ENCODE measurements at regions not wholly inside any gene's neighbourhood (a gene's known extent, or its start where the extent isn't known, plus 50 kb on each side); places are given as distances from the start of the nearest gene placed in this dataset.

GRCh38 chr12:22802883-22803630, 178.1 kb downstream of the ETNK1 start:
- H3K27me3 ChIP-seq (ENCODE audit: control insufficient read depth, insufficient read depth, low read length), result no peaks in the 10 kb centered on the region
- no peaks in the 10 kb centered on the region for H3K4me1 ChIP-seq (ENCODE audit: control insufficient read depth, extremely low read depth, insufficient read depth, low read length)
- H3K36me3 ChIP-seq (ENCODE audit: control insufficient read depth, insufficient read depth, low read length), result no peaks in the 10 kb centered on the region
- no peak for DNase-seq (ENCODE audit: low read depth in 2 of 2)
- no peaks in the 10 kb centered on the region for H3K9me3 ChIP-seq (ENCODE audit: control insufficient read depth, insufficient read depth, low read depth, low read length)
- no peak overlapping the region for H3K27ac ChIP-seq (ENCODE audit: insufficient read depth, low read length)
- no peak overlapping the region for H3K4me2 ChIP-seq (ENCODE audit: extremely low read depth, insufficient read depth, low read length)
- H3K4me3 ChIP-seq (replicated peaks in 1 of 4; ENCODE audit: control extremely low read depth in 1 of 4, insufficient read depth in 1 of 4, low read depth in 3 of 4, low read length in 4 of 4), result no peak overlapping the region
- no peaks in the 10 kb centered on the region for H3K79me2 ChIP-seq (ENCODE audit: control insufficient read depth, insufficient read depth, low read length)
- H3K9ac ChIP-seq (ENCODE audit: insufficient read depth, low read length), result no peak overlapping the region
- TF ChIP-seq CTCF (conservative IDR thresholded peaks at IDR 0.05 in 1 of 2, IDR thresholded peaks at IDR 0.05 in 1 of 2; ENCODE audit: low read depth in 1 of 2, low read length in 2 of 2) (no peak), EZH2 (IDR thresholded peaks at IDR 0.05; ENCODE audit: low read length, missing control alignments) (no peak)
- H2AFZ ChIP-seq (ENCODE audit: low read length), result no peak overlapping the region
- no peaks in the 10 kb centered on the region for H4K20me1 ChIP-seq (ENCODE audit: control insufficient read depth, extremely low read depth, insufficient read depth, low read length)

GRCh38 chr12:22803725-22804124, 178.8 kb downstream of the ETNK1 start:
- no peaks in the 10 kb centered on the region for H3K9me3 ChIP-seq (ENCODE audit: control insufficient read depth, insufficient read depth, low read depth, low read length)
- no peak overlapping the region for H3K4me2 ChIP-seq (ENCODE audit: extremely low read depth, insufficient read depth, low read length)
- H3K9ac ChIP-seq (ENCODE audit: insufficient read depth, low read length), result no peak overlapping the region
- DNase-seq (ENCODE audit: low read depth in 2 of 2), result no peak
- H3K79me2 ChIP-seq (ENCODE audit: control insufficient read depth, insufficient read depth, low read length), result no peaks in the 10 kb centered on the region
- no peaks in the 10 kb centered on the region for H3K27me3 ChIP-seq (ENCODE audit: control insufficient read depth, insufficient read depth, low read length)
- H3K27ac ChIP-seq (ENCODE audit: insufficient read depth, low read length), result no peak overlapping the region
- no peaks in the 10 kb centered on the region for H3K36me3 ChIP-seq (ENCODE audit: control insufficient read depth, insufficient read depth, low read length)
- H3K4me3 ChIP-seq (replicated peaks in 1 of 4; ENCODE audit: control extremely low read depth in 1 of 4, insufficient read depth in 1 of 4, low read depth in 3 of 4, low read length in 4 of 4), result no peak overlapping the region
- TF ChIP-seq EZH2 (IDR thresholded peaks at IDR 0.05; ENCODE audit: low read length, missing control alignments) (no peak), CTCF (conservative IDR thresholded peaks at IDR 0.05 in 1 of 2, IDR thresholded peaks at IDR 0.05 in 1 of 2; ENCODE audit: low read depth in 1 of 2, low read length in 2 of 2) (no peak)
- no peaks in the 10 kb centered on the region for H3K4me1 ChIP-seq (ENCODE audit: control insufficient read depth, extremely low read depth, insufficient read depth, low read length)
- H4K20me1 ChIP-seq (ENCODE audit: control insufficient read depth, extremely low read depth, insufficient read depth, low read length), result no peaks in the 10 kb centered on the region
- no peak overlapping the region for H2AFZ ChIP-seq (ENCODE audit: low read length)

GRCh38 chr12:22808860-22809259, 183.9 kb downstream of the ETNK1 start:
- Histone ChIP-seq H3K4me2 (ENCODE audit: extremely low read depth, insufficient read depth, low read length) (no peak overlapping the region), H3K9me3 (ENCODE audit: control insufficient read depth, insufficient read depth, low read depth, low read length) (no peaks in the 10 kb centered on the region), H3K4me3 (replicated peaks in 1 of 4; ENCODE audit: control extremely low read depth in 1 of 4, insufficient read depth in 1 of 4, low read depth in 3 of 4, low read length in 4 of 4) (no peak overlapping the region), H3K27ac (ENCODE audit: insufficient read depth, low read length) (no peak overlapping the region), H3K4me1 (ENCODE audit: control insufficient read depth, extremely low read depth, insufficient read depth, low read length) (no peaks in the 10 kb centered on the region), H3K36me3 (ENCODE audit: control insufficient read depth, insufficient read depth, low read length) (no peaks in the 10 kb centered on the region), H3K9ac (ENCODE audit: insufficient read depth, low read length) (no peak overlapping the region), H3K27me3 (ENCODE audit: control insufficient read depth, insufficient read depth, low read length) (no peaks in the 10 kb centered on the region), H3K79me2 (ENCODE audit: control insufficient read depth, insufficient read depth, low read length) (no peaks in the 10 kb centered on the region), H2AFZ (ENCODE audit: low read length) (no peak overlapping the region), H4K20me1 (ENCODE audit: control insufficient read depth, extremely low read depth, insufficient read depth, low read length) (no peaks in the 10 kb centered on the region)
- no peak for TF ChIP-seq EZH2 (IDR thresholded peaks at IDR 0.05; ENCODE audit: low read length, missing control alignments)
- no peak for TF ChIP-seq CTCF (conservative IDR thresholded peaks at IDR 0.05 in 1 of 2, IDR thresholded peaks at IDR 0.05 in 1 of 2; ENCODE audit: low read depth in 1 of 2, low read length in 2 of 2)
- DNase-seq (ENCODE audit: low read depth in 2 of 2), result no peak
